Kidney (tissue), 13 donors: ENCODE measurements at regions not wholly inside any gene's neighbourhood (a gene's known extent, or its start where the extent isn't known, plus 50 kb on each side); places are given as distances from the start of the nearest gene placed in this dataset.

Experiments
- DNase-seq, 5 donors: peaks; one replicate each; pipeline ENCODE4 v3.0.0-alpha.2; 2013 to 2020
- FAIRE-seq: peaks from 2 replicates; lab custom pipeline; 2012; peaks lifted over from hg19 to GRCh38; lab: Jason Lieb, UNC
- H3K27ac ChIP-seq, 2 donors: one replicate each; pipeline ENCODE4 v1.7.0; 2013; ENCODE audit warnings: low read depth in 2 of 2, low read length in 2 of 2, inconsistent platforms in 1 of 2
- H3K27me3 ChIP-seq: one replicate; pipeline ENCODE4 v1.7.1; 2013; ENCODE audit warnings: low read length, inconsistent platforms; ENCODE audit not compliant: control insufficient read depth, insufficient read depth
- H3K36me3 ChIP-seq, 3 donors: one replicate each; pipeline versions ENCODE4 v1.7.0 to v1.7.1; 2013; ENCODE audit warnings: low read length in 3 of 3, control low read depth in 1 of 3, inconsistent platforms in 1 of 3; ENCODE audit not compliant: insufficient read depth in 3 of 3, control insufficient read depth in 2 of 3
- H3K4me1 ChIP-seq, 3 donors: one replicate each; pipeline versions ENCODE4 v1.7.0 to v1.7.1; 2013; ENCODE audit warnings: low read length in 3 of 3, inconsistent platforms in 1 of 3, low read depth in 1 of 3; ENCODE audit not compliant: control insufficient read depth in 2 of 3, insufficient read depth in 2 of 3
- H3K4me3 ChIP-seq, 3 donors: one replicate each; pipeline versions ENCODE4 v1.7.0 to v1.8.1; 2013; ENCODE audit warnings: low read length in 3 of 3, control low read depth in 1 of 3, inconsistent platforms in 1 of 3
- H3K9ac ChIP-seq, 3 donors: one replicate each; pipeline versions ENCODE4 v1.7.0 to v1.7.1; 2013; ENCODE audit warnings: low read length in 3 of 3, control low read depth in 1 of 3, inconsistent platforms in 1 of 3
- H3K9me3 ChIP-seq, 3 donors: one replicate each; pipeline versions ENCODE4 v1.7.0 to v1.7.1; 2013; ENCODE audit warnings: low read length in 3 of 3, control low read depth in 1 of 3, inconsistent platforms in 1 of 3; ENCODE audit not compliant: control insufficient read depth in 2 of 3, insufficient read depth in 1 of 3
- CTCF ChIP-seq: IDR thresholded peaks from 3 replicates; pipeline ENCODE4 v1.5.1; 2012; ENCODE audit warnings: mild to moderate bottlenecking, moderate library complexity, borderline replicate concordance; ENCODE audit not compliant: insufficient read depth; ENCODE audit errors: extremely low read depth
- intact Hi-C: fragments of 100-400 bp; cut with DNase I; formaldehyde crosslinking; loops from one replicate; pipeline ENCODE4 v1.11.1; 2022
- donor health status: control.
- donor health status: control.
- donor health status: control.
- donor health status: control.
- donor health status: control.
- donor health status: DM: yes; HTN: yes; CAD: no.
- donor health status: Normal renal cell carcinoma (clear cell type).

- H3K27ac ChIP-seq = no peak overlapping the region
- intact Hi-C loops = no loop called here
- DNase-seq (no peak), FAIRE-seq (no peak)
- no peaks in the 10 kb centered on the region for H3K36me3 ChIP-seq
- H3K27me3 ChIP-seq = no peaks in the 10 kb centered on the region
- no peak for TF ChIP-seq CTCF
- H3K9me3 ChIP-seq = no peaks in the 10 kb centered on the region
- H3K9ac ChIP-seq = no peak overlapping the region
- no peak overlapping the region for H3K4me3 ChIP-seq
- no peaks in the 10 kb centered on the region for H3K4me1 ChIP-seq
Measured at GRCh38 chr13:85316506-85317025, 482.7 kb downstream of the SLITRK6 start.

DNA sequence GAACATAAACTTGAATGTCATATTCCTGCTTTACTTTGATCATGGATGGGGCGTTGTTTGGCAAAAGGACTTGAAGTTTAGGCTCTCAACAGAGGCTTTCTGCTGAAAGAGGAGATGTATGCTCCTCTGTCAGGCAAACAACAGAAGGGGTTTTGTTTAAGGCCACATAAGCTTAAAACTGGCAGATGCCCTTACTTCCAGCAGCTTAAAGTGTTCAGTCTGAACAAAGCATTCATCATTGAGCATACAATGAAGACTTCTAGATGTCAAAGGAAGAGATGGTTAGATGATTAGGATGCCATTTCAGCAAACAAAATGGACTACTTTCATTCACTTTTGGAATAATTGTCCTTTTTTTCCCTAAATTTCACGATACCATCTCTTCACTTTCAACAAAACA is 484.5 kb downstream of the SLITRK6 start:
- no peak for TF ChIP-seq CTCF
- Histone ChIP-seq H3K9me3 (no peaks in the 10 kb centered on the region), H3K27me3 (no peaks in the 10 kb centered on the region), H3K4me3 (no peak overlapping the region), H3K27ac (no peak overlapping the region), H3K9ac (no peak overlapping the region), H3K36me3 (no peaks in the 10 kb centered on the region), H3K4me1 (no peaks in the 10 kb centered on the region)
- DNase-seq (no peak), FAIRE-seq (no peak)
- intact Hi-C loops = no loop called here

- Histone ChIP-seq H3K27me3 (no peaks in the 10 kb centered on the region), H3K27ac (no peak overlapping the region), H3K36me3 (no peaks in the 10 kb centered on the region), H3K9me3 (no peaks in the 10 kb centered on the region), H3K4me1 (no peaks in the 10 kb centered on the region), H3K9ac (no peak overlapping the region), H3K4me3 (no peak overlapping the region)
- DNase-seq = peak in 1 of 5 donors; percentile 28
- TF ChIP-seq CTCF = no peak
- FAIRE-seq = no peak
- intact Hi-C loops = no loop called here
Measured at GRCh38 chr13:85313761-85314503, 485.3 kb downstream of the SLITRK6 start.
